ENCODE measurements at regions not wholly inside any gene's neighbourhood (a gene's known extent, or its start where the extent isn't known, plus 50 kb on each side); places are given as distances from the start of the nearest gene placed in this dataset.

DNA sequence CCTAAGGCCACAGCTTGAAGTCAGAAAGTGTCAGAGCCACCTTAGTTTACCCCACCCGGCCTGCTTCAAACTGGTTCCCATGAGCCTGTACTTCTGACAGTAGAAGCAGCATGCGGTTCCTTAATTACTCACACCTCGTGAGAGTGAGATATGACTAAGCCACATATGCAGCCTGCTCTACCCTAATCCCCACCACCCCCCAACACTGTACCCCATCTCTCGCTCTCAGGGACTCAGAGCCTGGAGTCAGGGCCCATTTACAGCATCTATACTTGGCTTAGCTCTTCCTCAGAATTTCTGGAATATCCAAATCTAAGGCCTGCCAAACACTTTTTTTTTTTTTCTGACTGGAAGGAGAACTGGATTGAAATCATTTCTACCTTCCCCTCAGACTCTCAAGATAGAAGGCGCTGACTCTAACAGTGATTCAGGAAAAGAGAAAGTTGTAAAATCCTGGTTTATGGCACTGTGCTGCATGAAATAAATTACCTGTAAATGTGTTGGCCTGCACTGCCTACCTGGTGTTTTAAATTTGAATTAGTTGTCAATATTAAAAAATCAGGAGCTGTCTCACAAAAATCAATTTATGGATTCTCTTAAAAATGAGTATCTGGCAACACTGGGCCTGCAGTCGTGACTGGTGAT, 360.0 kb downstream of the RND3 start:
- Histone ChIP-seq H3K27ac (no peak overlapping the region), H3K4me3 (no peak overlapping the region), H3K9me3 (no peaks in the 10 kb centered on the region), H3K27me3 (no peaks in the 10 kb centered on the region), H3K36me3 (ENCODE audit: low read depth, missing control alignments) (no peaks in the 10 kb centered on the region), H3K4me1 (no peaks in the 10 kb centered on the region)
- TF ChIP-seq POLR2A (IDR thresholded peaks at IDR 0.05): no peak
- TF ChIP-seq, protein P1, sequence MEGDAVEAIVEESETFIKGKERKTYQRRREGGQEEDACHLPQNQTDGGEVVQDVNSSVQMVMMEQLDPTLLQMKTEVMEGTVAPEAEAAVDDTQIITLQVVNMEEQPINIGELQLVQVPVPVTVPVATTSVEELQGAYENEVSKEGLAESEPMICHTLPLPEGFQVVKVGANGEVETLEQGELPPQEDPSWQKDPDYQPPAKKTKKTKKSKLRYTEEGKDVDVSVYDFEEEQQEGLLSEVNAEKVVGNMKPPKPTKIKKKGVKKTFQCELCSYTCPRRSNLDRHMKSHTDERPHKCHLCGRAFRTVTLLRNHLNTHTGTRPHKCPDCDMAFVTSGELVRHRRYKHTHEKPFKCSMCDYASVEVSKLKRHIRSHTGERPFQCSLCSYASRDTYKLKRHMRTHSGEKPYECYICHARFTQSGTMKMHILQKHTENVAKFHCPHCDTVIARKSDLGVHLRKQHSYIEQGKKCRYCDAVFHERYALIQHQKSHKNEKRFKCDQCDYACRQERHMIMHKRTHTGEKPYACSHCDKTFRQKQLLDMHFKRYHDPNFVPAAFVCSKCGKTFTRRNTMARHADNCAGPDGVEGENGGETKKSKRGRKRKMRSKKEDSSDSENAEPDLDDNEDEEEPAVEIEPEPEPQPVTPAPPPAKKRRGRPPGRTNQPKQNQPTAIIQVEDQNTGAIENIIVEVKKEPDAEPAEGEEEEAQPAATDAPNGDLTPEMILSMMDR (IDR thresholded peaks at IDR 0.05): no peak
- intact Hi-C loops (cut with DNase I; ENCODE audit: low total_unique reads): no loop called here
- 88 to 95% methylated on average over 6 of the region's 6 CpGs for WGBS, 2 donors
- no peak for DNase-seq

DNA sequence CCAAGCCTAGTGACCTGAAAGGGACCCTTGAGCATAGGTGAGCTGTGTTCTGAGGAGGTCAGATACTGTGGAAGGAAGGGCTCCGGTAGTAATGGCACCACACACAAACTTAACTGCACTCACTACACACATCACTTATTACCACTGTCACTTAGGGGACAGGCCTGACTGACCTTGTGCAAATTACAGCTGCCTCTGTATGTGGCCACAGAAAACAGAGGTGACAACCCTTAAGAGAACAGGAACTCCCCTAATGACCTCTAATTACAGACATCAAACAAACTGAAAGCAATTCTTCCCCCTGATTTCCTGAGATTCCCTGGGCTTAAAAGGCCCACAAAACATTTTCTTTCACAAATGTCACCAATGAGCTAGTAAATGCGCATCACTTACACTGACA, 360.6 kb downstream of the RND3 start:
- Histone ChIP-seq H3K9me3 (no peaks in the 10 kb centered on the region), H3K27ac (no peak overlapping the region), H3K4me3 (no peak overlapping the region), H3K36me3 (ENCODE audit: low read depth, missing control alignments) (no peaks in the 10 kb centered on the region), H3K27me3 (no peaks in the 10 kb centered on the region), H3K4me1 (no peaks in the 10 kb centered on the region)
- WGBS, 2 donors: 97 to 98% methylated on average over 2 of the region's 2 CpGs
- no peak for DNase-seq
- intact Hi-C loops (cut with DNase I; ENCODE audit: low total_unique reads): no loop called here
- TF ChIP-seq POLR2A (IDR thresholded peaks at IDR 0.05): no peak
- TF ChIP-seq, protein P1 (IDR thresholded peaks at IDR 0.05): no peak

- TF ChIP-seq, protein P1 (IDR thresholded peaks at IDR 0.05): no peak
- TF ChIP-seq POLR2A (IDR thresholded peaks at IDR 0.05): no peak
These were observed 361.2 kb downstream of the RND3 start for GRCh38 chr2:150126143-150126740.

GRCh38 chr2:150125708-150126107, 361.8 kb downstream of the RND3 start:
- H3K27me3 ChIP-seq: no peaks in the 10 kb centered on the region
- H3K4me1 ChIP-seq: no peaks in the 10 kb centered on the region
- intact Hi-C loops (cut with DNase I; ENCODE audit: low total_unique reads): no loop called here
- H3K27ac ChIP-seq: no peak overlapping the region
- no peaks in the 10 kb centered on the region for H3K9me3 ChIP-seq
- no peak for DNase-seq
- H3K36me3 ChIP-seq (ENCODE audit: low read depth, missing control alignments): no peaks in the 10 kb centered on the region
- 58 to 59% methylated on average over 9 of the region's 9 CpGs for WGBS, 2 donors
- H3K4me3 ChIP-seq: no peak overlapping the region
- TF ChIP-seq, protein P1 (IDR thresholded peaks at IDR 0.05): no peak
- no peak for TF ChIP-seq POLR2A (IDR thresholded peaks at IDR 0.05)

More at GRCh38 chr2:150126143-150126740, 361.2 kb downstream of the RND3 start:
- no peak for DNase-seq
- Histone ChIP-seq H3K27me3 (no peaks in the 10 kb centered on the region), H3K4me1 (no peaks in the 10 kb centered on the region), H3K27ac (no peak overlapping the region), H3K9me3 (no peaks in the 10 kb centered on the region), H3K36me3 (ENCODE audit: low read depth, missing control alignments) (no peaks in the 10 kb centered on the region), H3K4me3 (no peak overlapping the region)
- 91 to 92% methylated on average over 7 of the region's 7 CpGs for WGBS, 2 donors
- intact Hi-C loops (cut with DNase I; ENCODE audit: low total_unique reads): no loop called here

DNA sequence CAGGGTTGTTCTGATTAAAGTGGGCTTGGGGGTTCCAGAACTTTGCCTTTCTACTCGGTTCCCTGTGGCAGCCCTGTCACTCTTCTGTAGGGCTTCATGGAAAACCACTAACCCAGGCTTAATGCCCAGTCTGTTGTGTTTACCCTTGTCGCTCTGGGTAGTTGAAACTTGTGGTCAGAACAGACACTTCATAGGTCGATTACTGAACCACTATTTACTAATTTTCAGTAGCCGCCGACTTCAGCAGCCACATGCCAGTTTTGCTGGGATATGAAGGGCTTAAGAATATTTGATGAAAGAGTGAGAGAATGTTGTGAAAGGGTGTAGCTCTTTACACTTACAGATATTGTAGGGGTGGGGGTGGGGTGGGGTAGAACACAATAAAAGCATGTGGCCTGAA, 362.3 kb downstream of the RND3 start:
- Histone ChIP-seq H3K27ac (no peak overlapping the region), H3K27me3 (no peaks in the 10 kb centered on the region), H3K9me3 (no peaks in the 10 kb centered on the region), H3K4me1 (no peaks in the 10 kb centered on the region), H3K36me3 (ENCODE audit: low read depth, missing control alignments) (no peaks in the 10 kb centered on the region), H3K4me3 (no peak overlapping the region)
- whole genome bisulfite sequencing, 2 donors: 96 to 100% methylated on average over 5 of the region's 5 CpGs
- intact Hi-C loops (cut with DNase I; ENCODE audit: low total_unique reads): no loop called here
- TF ChIP-seq, protein P1 (IDR thresholded peaks at IDR 0.05): no peak
- no peak for TF ChIP-seq POLR2A (IDR thresholded peaks at IDR 0.05)
- no peak for DNase-seq
